ENCODE measurements at regions not wholly inside any gene's neighbourhood (a gene's known extent, or its start where the extent isn't known, plus 50 kb on each side); places are given as distances from the start of the nearest gene placed in this dataset.
A peak's percentile ranks its signal among the peaks of the same experiment; 100 is the strongest.
"Not testable (repeated sequence)": the region's sequence is repeated elsewhere in the genome, so short reads cannot be mapped to it uniquely, and the experiment has no call there.

DNA sequence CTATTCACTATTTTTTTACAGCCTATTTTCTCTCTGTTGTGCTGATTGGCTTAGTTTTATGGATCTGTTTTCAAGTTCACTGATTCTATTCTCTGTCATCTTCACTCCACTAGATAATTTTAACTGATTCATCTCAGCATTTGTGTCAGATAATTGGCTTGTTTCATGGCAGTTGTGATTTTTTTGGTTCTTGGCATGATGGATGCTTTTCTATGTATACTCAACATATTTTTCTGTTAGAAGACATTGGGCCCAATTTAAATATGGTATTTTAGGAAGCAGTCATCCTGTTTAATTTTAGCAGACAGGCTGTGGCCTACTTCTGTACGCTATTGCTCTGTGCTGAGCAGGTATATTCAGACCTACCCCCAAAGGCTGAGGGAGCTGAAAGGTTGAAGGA, 1865.3 kb upstream of the ACO1 start:
- Mint-ChIP-seq H3K27me3 (no peaks in the 10 kb centered on the region), H3K4me1 (no peaks in the 10 kb centered on the region), H3K4me3 (no peak overlapping the region), H3K9me3 (peaks cover 0 to 5% of the 10 kb centered on the region in 2 donors), H3K27ac (no peak overlapping the region)
- ATAC-seq, result no peak
- no peak for DNase-seq

DNA sequence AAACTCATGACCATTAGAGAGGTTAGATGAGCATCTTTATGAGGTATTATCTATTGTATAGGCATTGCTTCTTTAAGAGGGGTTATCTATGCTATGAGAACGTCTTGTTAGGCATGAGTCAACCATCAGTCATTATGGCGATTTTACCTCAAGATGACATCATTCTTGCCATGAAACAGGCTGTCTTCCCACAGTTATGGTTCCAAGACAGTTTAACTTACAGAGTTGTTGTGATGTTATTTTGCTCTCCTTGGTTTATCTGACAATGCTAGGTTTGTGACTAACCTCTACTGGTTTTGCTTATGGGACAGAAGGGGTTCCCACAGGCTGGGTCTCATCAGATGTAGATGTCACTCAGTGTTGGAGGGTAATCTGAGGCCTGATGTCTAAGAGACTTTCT, 1864.7 kb upstream of the ACO1 start:
- H3K4me1 Mint-ChIP-seq, result no peaks in the 10 kb centered on the region
- H3K9me3 Mint-ChIP-seq, result peaks cover 0 to 5% of the 10 kb centered on the region in 2 donors
- ATAC-seq (peak; percentile 26), DNase-seq (no peak)
- no peak overlapping the region for H3K4me3 Mint-ChIP-seq
- H3K27me3 Mint-ChIP-seq, result no peaks in the 10 kb centered on the region
- no peak overlapping the region for H3K27ac Mint-ChIP-seq

DNA sequence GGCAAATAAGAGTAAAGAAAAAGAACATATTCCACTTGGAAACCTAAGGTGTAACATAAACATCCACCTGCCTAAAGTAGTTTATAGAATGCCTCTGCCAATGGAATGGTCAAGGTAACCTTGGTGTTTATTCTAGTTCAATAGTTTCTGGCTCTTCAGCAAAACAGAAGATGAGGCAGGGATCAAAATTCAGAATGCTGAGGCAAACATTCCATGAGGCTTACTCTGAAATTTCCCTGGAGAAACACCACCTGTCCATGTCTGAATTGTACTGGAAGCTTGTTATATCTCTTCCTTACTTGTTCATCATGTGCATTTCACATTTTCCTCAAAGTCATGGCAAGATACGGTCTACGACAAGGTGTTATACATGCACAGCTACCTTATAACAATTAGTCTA, 1862.4 kb upstream of the ACO1 start:
- no peaks in the 10 kb centered on the region for H3K4me1 Mint-ChIP-seq
- ATAC-seq, result no peak

GRCh38 chr9:30522486-30522885, 1862.0 kb upstream of the ACO1 start:
- no peak for DNase-seq
- ATAC-seq, result no peak
- Mint-ChIP-seq H3K27me3 (no peaks in the 10 kb centered on the region), H3K9me3 (no peaks in the 10 kb centered on the region), H3K4me1 (no peaks in the 10 kb centered on the region), H3K27ac (no peak overlapping the region), H3K4me3 (no peak overlapping the region)

More for the DNA sequence above, 1862.4 kb upstream of the ACO1 start:
- Mint-ChIP-seq H3K27ac (no peak overlapping the region), H3K4me3 (no peak overlapping the region), H3K9me3 (no peaks in the 10 kb centered on the region), H3K27me3 (no peaks in the 10 kb centered on the region)
- DNase-seq, result no peak

DNA sequence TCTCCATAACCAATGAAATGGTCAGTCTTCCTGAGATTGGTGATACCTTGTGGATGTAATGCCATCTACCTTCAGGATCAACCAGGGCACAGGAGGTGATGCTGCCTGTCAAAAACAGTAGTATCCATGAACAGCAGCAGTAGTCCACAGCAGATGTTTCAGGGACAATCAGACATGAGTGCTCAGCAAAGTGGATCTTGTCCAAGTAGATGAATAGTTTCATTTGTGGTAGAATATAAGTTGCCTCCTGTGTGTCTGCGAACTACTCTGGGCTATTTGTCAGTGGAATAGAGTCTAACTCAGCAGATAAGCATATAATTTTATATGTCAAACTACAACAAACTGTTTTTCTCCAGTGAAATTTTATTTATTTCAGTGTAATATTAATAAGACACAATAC, 1860.1 kb upstream of the ACO1 start:
- Mint-ChIP-seq H3K27me3 (no peaks in the 10 kb centered on the region), H3K4me1 (no peaks in the 10 kb centered on the region), H3K4me3 (no peak overlapping the region), H3K9me3 (no peaks in the 10 kb centered on the region), H3K27ac (no peak overlapping the region)
- ATAC-seq (no peak), DNase-seq (no peak)

DNA sequence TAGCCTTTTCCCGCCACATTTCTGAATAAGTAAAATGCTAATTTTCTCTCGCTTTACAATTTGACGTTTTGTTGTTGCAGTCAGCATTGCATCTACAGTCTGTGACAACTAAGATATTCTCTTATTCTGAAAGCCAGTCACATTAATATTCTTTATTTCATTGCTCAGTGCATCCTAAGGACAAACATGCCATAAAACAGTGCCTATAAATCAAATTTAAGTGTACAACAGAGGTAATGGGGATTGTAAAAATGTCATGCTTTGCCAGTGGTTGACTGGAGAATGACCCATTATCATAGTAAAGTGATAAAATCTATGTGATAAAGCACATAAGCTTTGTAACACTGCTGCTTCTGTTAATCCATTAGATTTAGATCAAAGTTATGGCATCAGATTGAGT, 1850.0 kb upstream of the ACO1 start:
- Mint-ChIP-seq H3K4me3 (no peak overlapping the region), H3K27ac (no peak overlapping the region), H3K27me3 (no peaks in the 10 kb centered on the region), H3K4me1 (no peaks in the 10 kb centered on the region), H3K9me3 (peaks cover 0 to 18% of the 10 kb centered on the region in 2 donors)
- no peak for ATAC-seq
- no peak for DNase-seq

- peaks cover 0 to 18% of the 10 kb centered on the region in 2 donors for H3K9me3 Mint-ChIP-seq
These were observed 1849.5 kb upstream of the ACO1 start for GRCh38 chr9:30534896-30535295.

DNA sequence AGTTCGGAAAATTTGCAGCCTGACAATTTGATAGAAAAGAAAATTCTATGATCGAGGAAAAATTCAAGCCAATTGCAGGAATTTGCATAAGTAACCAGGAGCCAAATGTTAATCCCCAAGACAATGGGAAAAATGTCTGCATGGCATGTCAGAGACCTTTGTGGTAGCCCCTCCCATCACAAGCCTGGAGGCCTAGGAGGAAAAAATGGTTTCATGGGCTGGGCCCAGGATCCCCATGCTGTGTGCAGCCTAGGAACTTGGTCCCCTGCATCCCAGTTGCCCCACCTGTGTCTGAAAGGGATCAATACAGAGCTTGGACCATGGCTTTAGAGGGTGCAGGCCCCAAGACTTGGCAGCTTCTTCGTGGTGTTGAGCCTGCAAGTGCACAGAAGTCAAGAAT, 1847.9 kb upstream of the ACO1 start:
- DNase-seq, result no peak
- peaks cover 0 to 26% of the 10 kb centered on the region in 2 donors for H3K9me3 Mint-ChIP-seq
- no peaks in the 10 kb centered on the region for H3K4me1 Mint-ChIP-seq
- H3K27ac Mint-ChIP-seq, result no peak overlapping the region
- ATAC-seq, result no peak
- no peaks in the 10 kb centered on the region for H3K27me3 Mint-ChIP-seq
- H3K4me3 Mint-ChIP-seq, result no peak overlapping the region

More at GRCh38 chr9:30534896-30535295, 1849.5 kb upstream of the ACO1 start:
- ATAC-seq, result no peak
- no peak for DNase-seq
- Mint-ChIP-seq H3K4me3 (no peak overlapping the region), H3K27me3 (no peaks in the 10 kb centered on the region), H3K4me1 (no peaks in the 10 kb centered on the region), H3K27ac (no peak overlapping the region)

DNA sequence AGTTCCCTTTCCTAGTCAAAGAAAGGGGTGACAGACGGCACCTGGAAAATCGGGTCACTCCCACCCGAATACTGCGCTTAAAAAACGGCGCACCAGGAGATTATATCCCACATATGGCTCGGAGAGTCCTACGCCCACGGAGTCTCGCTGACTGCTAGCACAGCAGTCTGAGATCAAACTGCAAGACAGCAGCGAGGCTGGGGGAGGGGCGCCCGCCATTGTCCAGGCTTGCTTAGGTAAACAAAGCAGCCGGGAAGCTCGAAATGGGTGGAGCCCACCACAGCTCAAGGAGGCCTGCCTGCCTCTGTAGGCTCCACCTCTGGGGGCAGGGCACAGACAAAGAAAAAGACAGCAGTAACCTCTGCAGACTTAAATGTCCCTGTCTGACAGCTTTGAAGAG, 1844.7 kb upstream of the ACO1 start:
- H3K4me1 Mint-ChIP-seq, H3K27ac Mint-ChIP-seq: not testable (repeated sequence)

DNA sequence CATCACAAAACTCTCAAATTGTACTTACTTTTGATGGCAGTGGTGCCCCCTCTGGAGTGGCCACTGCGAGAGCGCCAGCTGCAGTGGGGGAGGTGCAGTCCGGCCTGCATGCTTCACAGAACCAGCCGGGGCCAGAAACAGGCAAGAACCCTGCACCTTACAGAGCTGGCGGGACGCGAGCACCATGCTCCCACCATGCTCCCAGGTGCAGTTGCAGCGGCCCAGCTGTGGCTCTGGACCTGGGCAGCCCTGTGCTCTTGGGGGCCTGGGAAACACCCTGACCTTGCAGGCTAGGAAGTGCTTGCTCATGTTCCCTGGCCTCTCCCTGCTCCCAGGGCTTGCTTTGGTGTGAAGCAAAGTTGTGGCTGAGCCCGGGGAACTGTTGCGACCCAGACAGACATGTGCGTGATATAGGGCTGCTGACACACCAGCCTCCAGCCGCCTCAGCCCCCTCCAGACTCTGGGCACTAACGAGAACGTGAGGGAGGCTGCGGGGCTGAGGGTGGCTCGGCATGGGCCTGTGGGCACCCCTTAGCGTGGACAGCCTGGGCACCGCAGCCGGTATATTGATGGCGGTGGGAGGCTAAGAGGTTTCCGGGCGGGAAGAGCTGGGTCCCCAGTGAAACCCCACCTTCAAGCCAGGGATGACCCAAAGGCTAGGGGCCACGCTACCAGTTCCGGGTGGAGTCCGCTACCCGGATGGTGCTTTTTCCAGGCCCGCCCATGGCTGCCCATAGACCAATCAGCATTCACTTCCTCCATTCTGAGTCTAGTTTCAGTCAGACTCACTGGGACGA, 1809.9 kb upstream of the ACO1 start:
- H3K4me1 Mint-ChIP-seq, result no peaks in the 10 kb centered on the region
- no peak overlapping the region for H3K4me3 Mint-ChIP-seq
- no peak for ATAC-seq
- no peak overlapping the region for H3K27ac Mint-ChIP-seq
- no peaks in the 10 kb centered on the region for H3K27me3 Mint-ChIP-seq
- DNase-seq, result no peak
- no peaks in the 10 kb centered on the region for H3K9me3 Mint-ChIP-seq

More for the DNA sequence above, 1844.7 kb upstream of the ACO1 start:
- H3K4me3 Mint-ChIP-seq, DNase-seq, ATAC-seq, H3K27me3 Mint-ChIP-seq: not testable (repeated sequence)
- peaks cover 0 to 26% of the 10 kb centered on the region in 2 donors for H3K9me3 Mint-ChIP-seq

DNA sequence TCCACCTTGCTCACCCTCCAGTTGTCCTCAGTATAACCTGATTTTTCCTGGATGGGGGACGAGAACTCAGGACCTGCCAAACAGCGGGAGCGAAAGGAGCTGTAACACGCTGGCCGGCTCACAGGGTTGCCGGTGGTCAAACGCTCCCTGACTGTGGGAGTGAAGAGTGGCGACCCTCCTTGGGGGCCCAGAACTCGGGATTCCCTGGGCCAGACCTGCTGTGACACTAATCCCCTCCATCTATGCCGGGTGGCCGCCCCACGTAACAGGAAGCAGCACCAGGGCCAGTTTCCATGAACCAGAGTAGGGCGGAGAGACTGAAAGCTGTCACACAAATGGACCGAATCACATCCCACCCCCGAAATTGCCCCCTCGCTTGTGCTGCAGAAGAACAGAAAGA, 1809.2 kb upstream of the ACO1 start:
- H3K4me1 Mint-ChIP-seq, result no peaks in the 10 kb centered on the region
- no peaks in the 10 kb centered on the region for H3K27me3 Mint-ChIP-seq
- H3K27ac Mint-ChIP-seq, result no peak overlapping the region
- no peak for DNase-seq
- no peaks in the 10 kb centered on the region for H3K9me3 Mint-ChIP-seq
- no peak for ATAC-seq
- no peak overlapping the region for H3K4me3 Mint-ChIP-seq

GRCh38 chr9:30575691-30576090, 1808.8 kb upstream of the ACO1 start:
- Mint-ChIP-seq H3K27ac (no peak overlapping the region), H3K4me3 (no peak overlapping the region), H3K27me3 (no peaks in the 10 kb centered on the region), H3K4me1 (no peaks in the 10 kb centered on the region), H3K9me3 (no peaks in the 10 kb centered on the region)
- DNase-seq, result no peak
- no peak for ATAC-seq

- Mint-ChIP-seq H3K9me3 (no peaks in the 10 kb centered on the region), H3K4me3 (no peak overlapping the region), H3K4me1 (no peaks in the 10 kb centered on the region), H3K27me3 (no peaks in the 10 kb centered on the region), H3K27ac (no peak overlapping the region)
- no peak for ATAC-seq
- no peak for DNase-seq
These were observed 1804.6 kb upstream of the ACO1 start for GRCh38 chr9:30579810-30580209.

- Mint-ChIP-seq H3K9me3 (no peaks in the 10 kb centered on the region), H3K4me1 (no peaks in the 10 kb centered on the region), H3K27ac (no peak overlapping the region), H3K4me3 (no peak overlapping the region), H3K27me3 (no peaks in the 10 kb centered on the region)
- ATAC-seq, result no peak
- DNase-seq, result no peak
These were observed 1802.2 kb upstream of the ACO1 start for GRCh38 chr9:30582240-30582639.

DNA sequence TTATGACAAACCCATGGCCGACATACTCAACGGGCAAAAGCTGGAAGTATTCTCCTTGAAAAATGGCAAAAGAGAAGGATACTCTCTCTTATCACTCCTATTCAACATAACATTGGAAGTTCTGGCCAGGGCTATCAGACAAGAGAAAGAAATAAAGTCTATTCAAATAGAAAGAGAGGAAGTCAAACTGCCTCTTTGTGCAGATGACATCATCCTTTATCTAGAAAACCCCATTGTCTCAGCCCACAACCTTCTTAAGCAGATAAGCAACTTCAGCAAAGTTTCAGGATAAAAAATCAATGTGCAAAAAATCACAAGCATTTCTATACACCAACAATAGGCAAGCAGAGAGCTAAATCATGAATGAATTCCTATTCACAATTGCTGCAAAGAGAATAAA, 1799.9 kb upstream of the ACO1 start:
- H3K27ac Mint-ChIP-seq, result no peak overlapping the region
- no peaks in the 10 kb centered on the region for H3K4me1 Mint-ChIP-seq
- H3K27me3 Mint-ChIP-seq, result no peaks in the 10 kb centered on the region
- no peak overlapping the region for H3K4me3 Mint-ChIP-seq
- ATAC-seq (no peak), DNase-seq (no peak)
- H3K9me3 Mint-ChIP-seq, result no peaks in the 10 kb centered on the region

GRCh38 chr9:30591461-30591860, 1793.0 kb upstream of the ACO1 start:
- no peak for DNase-seq
- no peaks in the 10 kb centered on the region for H3K4me1 Mint-ChIP-seq
- H3K27me3 Mint-ChIP-seq, result no peaks in the 10 kb centered on the region
- no peak overlapping the region for H3K4me3 Mint-ChIP-seq
- ATAC-seq, result no peak
- H3K9me3 Mint-ChIP-seq, result no peaks in the 10 kb centered on the region
- no peak overlapping the region for H3K27ac Mint-ChIP-seq

GRCh38 chr9:30597608-30598007, 1786.8 kb upstream of the ACO1 start:
- Mint-ChIP-seq H3K9me3 (peaks cover 8 to 9% of the 10 kb centered on the region in 2 donors), H3K27me3 (no peaks in the 10 kb centered on the region), H3K4me3 (no peak overlapping the region), H3K4me1 (no peaks in the 10 kb centered on the region), H3K27ac (no peak overlapping the region)
- no peak for ATAC-seq
- DNase-seq, result no peak

Data from stimulated activated naive CD8-positive, alpha-beta T cell treated with anti-CD3 and anti-CD28 coated beads, Interleukin-15, amount 100 ng/mL, for 72 hours (primary cell).